HG02840 (cell line): ENCODE measurements at regions not wholly inside any gene's neighbourhood (a gene's known extent, or its start where the extent isn't known, plus 50 kb on each side); places are given as distances from the start of the nearest gene placed in this dataset.
A peak's percentile ranks its signal among the peaks of the same experiment; 100 is the strongest.

Experiments
- ATAC-seq: cut with Tn5 transposase; IDR thresholded peaks from one replicate; pipeline ENCODE4 v1.9.1; 2021; ENCODE audit warnings: mild to moderate bottlenecking, moderate library complexity, moderate number of reproducible peaks; ENCODE audit not compliant: unreplicated experiment, low FRiP score

GRCh38 chr5:110021251-110021650 lies 331.5 kb downstream of the MAN2A1 start:
- no peak for ATAC-seq

- ATAC-seq = no peak
These were observed 335.4 kb downstream of the MAN2A1 start for GRCh38 chr5:110025160-110025559.

GRCh38 chr5:110027527-110028322 lies 338.0 kb downstream of the MAN2A1 start:
- no peak for ATAC-seq

- no peak for ATAC-seq
These were observed 341.8 kb downstream of the MAN2A1 start for GRCh38 chr5:110031402-110032140.

- ATAC-seq = no peak
These were observed 342.6 kb downstream of the MAN2A1 start for GRCh38 chr5:110032376-110032775.

- no peak for ATAC-seq
These were observed 344.4 kb downstream of the MAN2A1 start for GRCh38 chr5:110034056-110034600.

- ATAC-seq = no peak
These were observed 348.7 kb downstream of the MAN2A1 start for GRCh38 chr5:110038297-110038997.

GRCh38 chr5:110040178-110040577 lies 350.5 kb downstream of the MAN2A1 start:
- no peak for ATAC-seq

GRCh38 chr5:110043025-110043424 lies 353.3 kb downstream of the MAN2A1 start:
- no peak for ATAC-seq

- ATAC-seq = no peak
These were observed 355.4 kb downstream of the MAN2A1 start for GRCh38 chr5:110045158-110045557.

GRCh38 chr5:110048491-110048890 lies 358.8 kb downstream of the MAN2A1 start:
- ATAC-seq = no peak

- no peak for ATAC-seq
These were observed 360.1 kb downstream of the MAN2A1 start for GRCh38 chr5:110049816-110050215.

GRCh38 chr5:110050640-110051345 lies 361.1 kb downstream of the MAN2A1 start:
- ATAC-seq = no peak

GRCh38 chr5:110053205-110053604 lies 363.5 kb downstream of the MAN2A1 start:
- no peak for ATAC-seq

- no peak for ATAC-seq
These were observed 364.1 kb downstream of the MAN2A1 start for GRCh38 chr5:110053824-110054223.

GRCh38 chr5:110054240-110054639 lies 364.5 kb downstream of the MAN2A1 start:
- ATAC-seq = peak; percentile 54

GRCh38 chr5:110055302-110055701 lies 365.6 kb downstream of the MAN2A1 start:
- ATAC-seq = no peak

- no peak for ATAC-seq
These were observed 366.9 kb downstream of the MAN2A1 start for GRCh38 chr5:110056580-110057114.

GRCh38 chr5:110058175-110058574 lies 368.4 kb downstream of the MAN2A1 start:
- no peak for ATAC-seq

- no peak for ATAC-seq
These were observed 372.5 kb downstream of the MAN2A1 start for GRCh38 chr5:110062246-110062645.
